ENCODE measurements at regions not wholly inside any gene's neighbourhood (a gene's known extent, or its start where the extent isn't known, plus 50 kb on each side); places are given as distances from the start of the nearest gene placed in this dataset.
"Not testable (repeated sequence)": the region's sequence is repeated elsewhere in the genome, so short reads cannot be mapped to it uniquely, and the experiment has no call there.

DNA sequence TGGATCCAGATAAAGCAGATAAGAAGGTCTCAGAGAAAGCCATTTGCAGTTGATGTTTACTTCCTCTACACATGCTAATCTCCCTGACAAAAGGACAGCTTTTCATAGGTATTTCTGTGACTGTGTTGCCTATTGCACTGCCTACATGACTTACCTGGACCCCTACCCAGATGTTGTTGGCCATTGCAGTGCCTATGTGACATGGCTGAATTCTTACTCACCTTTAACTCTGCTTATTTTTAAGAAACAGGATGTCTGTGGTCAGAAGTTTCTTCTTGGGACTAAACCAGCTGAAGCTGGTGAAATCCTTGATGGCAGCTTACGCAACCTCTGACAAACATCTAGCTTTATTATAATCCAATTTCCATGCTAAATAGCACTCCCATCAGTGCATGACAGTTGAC is 50.7 kb downstream of the PPIAL4D start:
- not testable (repeated sequence) for DNase-seq

DNA sequence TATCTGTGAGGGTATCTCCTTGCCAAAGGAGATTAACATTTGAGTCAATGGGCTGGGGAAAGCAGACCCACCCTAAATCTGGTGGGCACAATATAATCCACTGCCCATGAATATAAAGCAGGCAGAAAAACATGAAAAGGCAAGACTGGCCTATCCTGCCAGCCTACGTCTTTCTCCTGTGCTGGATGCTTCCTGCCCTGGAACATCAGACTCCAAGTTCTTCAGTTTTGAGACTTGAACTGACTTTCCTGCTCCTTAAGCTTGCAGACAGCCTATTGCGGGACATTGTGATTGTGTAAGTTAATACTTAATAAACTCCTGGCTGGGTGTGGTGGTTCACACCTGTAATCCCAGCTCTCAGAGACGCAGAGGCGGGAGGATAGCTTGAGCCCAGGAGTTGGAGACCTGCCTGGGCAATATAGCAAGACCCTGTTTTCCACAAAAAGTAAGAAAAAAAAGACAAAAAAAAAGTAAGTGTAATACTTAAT is 52.4 kb downstream of the PPIAL4D start:
- not testable (repeated sequence) for DNase-seq

GRCh38 chr1:145188869-145189542 is 53.0 kb downstream of the PPIAL4D start:
- peak; percentile 49 for DNase-seq

GRCh38 chr1:145182606-145183413 is 59.2 kb downstream of the PPIAL4D start:
- DNase-seq: not testable (repeated sequence)

DNA sequence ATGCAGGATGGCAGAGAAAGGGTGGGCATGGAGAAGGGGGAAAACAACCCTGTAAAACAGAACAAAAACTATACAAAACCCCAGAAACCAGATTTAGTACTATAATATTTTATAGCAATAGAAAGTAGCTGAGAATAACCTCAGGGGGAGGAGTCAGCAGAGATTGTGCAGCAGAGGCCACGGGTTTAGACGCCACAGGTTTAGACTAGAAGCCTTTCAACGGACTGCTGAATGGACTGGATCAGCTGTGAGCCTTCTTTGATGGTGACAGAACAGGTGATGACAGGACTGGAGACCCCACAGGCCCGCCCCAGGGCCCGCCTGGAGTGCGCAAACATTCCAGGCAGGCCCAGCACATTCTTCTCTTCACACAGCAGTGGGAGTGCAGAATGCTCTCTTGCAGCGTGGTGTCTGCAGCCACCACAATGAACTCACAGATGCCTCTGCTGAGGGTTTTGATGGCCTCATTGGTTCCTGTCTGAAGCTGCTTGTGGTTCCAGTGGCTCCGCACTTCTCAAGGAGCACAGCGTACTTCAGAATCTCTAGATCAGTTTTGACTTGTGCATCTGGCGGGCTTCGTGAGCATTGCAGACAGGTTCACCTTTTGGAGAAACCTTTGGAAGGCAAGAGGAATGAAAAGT is 65.6 kb downstream of the PPIAL4D start:
- DNase-seq: not testable (repeated sequence)

GRCh38 chr1:145174377-145174776 is 67.6 kb downstream of the PPIAL4D start:
- not testable (repeated sequence) for DNase-seq

DNA sequence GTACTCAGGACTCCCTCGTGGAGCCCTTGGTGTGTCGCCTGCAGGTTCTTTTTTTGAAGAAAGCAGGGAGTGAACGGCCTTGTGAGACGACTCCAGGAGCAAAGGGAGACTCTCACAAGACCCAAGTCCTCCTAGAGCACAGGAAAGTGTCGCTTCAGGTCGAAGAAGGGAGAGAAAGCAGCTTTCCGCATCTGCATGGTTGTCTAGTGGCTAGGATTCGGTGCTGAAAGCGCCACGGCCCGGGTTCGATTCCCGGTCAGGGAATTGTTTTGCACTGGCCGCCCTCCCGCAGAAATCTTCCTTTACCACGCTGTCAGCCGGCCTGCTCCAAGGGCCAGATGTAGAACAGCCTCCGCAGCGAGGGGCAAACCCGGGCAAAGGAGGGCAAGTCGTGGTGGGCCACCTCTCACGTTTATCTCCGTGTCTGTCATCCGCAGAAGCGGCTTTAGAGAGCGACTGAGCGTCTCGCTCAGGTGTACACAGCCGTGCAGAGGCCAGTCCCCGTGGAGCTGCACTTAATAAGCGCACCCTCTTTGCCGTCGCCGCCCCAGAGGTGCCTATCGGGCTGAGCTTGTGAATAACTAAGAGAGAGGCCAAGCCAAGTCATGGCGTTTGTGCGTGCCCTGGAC is 72.6 kb downstream of the FAM72D start:
- DNase-seq: not testable (repeated sequence)

GRCh38 chr1:145164360-145164759 is 68.6 kb downstream of the FAM72D start:
- not testable (repeated sequence) for DNase-seq

Measured in DMS79 (cell line).